GM12865 (cell line): ENCODE measurements at regions not wholly inside any gene's neighbourhood (a gene's known extent, or its start where the extent isn't known, plus 50 kb on each side); places are given as distances from the start of the nearest gene placed in this dataset.

ENCODE experiments used
- DNase-seq: peaks from one replicate; pipeline ENCODE4 v3.0.0; 2010; ENCODE audit warnings: low read depth
- H3K4me3 ChIP-seq: 2 replicates; pipeline ENCODE4 v1.5.1; 2011; ENCODE audit warnings: mild to moderate bottlenecking, low read depth, low read length, control low read depth
- TF ChIP-seq, protein P1 (sequence below): IDR thresholded peaks from 2 replicates; pipeline ENCODE4 v1.5.1; 2011; ENCODE audit warnings: low read length, control low read depth, low read depth, inconsistent platforms; ENCODE audit not compliant: insufficient read depth; ENCODE audit errors: missing control alignments

DNA sequence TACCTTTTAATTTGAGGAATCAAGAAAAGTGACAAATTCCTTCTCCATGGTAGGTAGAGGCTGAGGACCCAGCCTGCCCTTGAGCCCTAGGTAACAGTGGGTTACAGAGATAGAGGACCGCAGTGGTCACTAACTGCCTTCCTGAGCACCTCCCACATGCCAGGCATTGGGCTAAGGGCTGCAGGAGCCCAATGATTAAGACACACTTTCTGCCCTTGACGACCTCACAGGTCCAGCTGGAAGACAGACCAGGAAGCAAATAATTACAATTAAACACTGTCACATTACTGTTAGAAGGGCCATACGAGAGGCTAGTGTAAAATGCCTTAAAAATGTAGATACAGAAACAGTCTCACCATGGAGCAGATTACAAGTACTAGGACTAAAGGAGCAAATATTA is 156.8 kb upstream of the NFE2L3 start:
- H3K4me3 ChIP-seq, result no peak overlapping the region
- DNase-seq, result no peak
- TF ChIP-seq, protein P1, sequence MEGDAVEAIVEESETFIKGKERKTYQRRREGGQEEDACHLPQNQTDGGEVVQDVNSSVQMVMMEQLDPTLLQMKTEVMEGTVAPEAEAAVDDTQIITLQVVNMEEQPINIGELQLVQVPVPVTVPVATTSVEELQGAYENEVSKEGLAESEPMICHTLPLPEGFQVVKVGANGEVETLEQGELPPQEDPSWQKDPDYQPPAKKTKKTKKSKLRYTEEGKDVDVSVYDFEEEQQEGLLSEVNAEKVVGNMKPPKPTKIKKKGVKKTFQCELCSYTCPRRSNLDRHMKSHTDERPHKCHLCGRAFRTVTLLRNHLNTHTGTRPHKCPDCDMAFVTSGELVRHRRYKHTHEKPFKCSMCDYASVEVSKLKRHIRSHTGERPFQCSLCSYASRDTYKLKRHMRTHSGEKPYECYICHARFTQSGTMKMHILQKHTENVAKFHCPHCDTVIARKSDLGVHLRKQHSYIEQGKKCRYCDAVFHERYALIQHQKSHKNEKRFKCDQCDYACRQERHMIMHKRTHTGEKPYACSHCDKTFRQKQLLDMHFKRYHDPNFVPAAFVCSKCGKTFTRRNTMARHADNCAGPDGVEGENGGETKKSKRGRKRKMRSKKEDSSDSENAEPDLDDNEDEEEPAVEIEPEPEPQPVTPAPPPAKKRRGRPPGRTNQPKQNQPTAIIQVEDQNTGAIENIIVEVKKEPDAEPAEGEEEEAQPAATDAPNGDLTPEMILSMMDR, result no peak

DNA sequence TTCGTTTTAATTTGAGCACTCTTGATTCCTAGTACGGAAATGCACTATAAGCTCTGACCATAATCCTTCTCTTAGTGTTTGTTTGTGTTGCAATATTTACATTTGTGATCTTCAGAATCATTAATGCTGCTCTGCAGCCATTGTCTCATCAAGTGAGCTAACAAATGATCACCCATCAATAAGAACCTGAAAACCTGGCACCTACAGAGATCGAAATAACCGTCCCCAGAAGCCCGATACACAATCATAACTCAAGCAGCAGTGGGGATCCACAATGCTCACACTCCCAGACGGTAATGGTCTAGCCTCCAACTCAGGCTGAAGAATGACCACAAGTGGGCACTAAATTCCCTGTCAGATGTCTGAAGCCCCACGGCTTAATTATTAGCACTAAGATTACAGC is 156.0 kb upstream of the NFE2L3 start:
- TF ChIP-seq, protein P1, result no peak
- no peak overlapping the region for H3K4me3 ChIP-seq
- DNase-seq, result no peak

- no peak overlapping the region for H3K4me3 ChIP-seq
- DNase-seq, result no peak
- TF ChIP-seq, protein P1, result no peak
Measured at GRCh38 chr7:25998499-25998898, 153.5 kb upstream of the NFE2L3 start.

DNA sequence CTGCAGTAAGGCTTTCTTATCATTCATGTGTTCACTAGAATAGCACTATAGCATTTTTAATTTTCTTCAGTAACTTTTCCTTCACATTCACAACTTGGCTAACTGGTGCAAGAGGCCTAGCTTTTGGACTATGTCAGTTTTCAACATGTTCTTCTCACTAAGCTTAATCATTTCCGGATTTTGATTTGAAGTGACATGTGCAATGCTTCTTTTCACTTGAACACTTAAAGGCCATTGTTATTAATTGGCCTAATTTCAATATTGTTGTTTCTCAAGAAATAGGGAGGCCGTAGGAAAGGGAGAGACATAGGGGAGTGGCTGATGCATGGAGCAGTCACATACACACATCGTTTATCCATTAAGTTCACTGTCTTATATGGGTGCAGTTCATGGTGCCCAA is 151.2 kb upstream of the NFE2L3 start:
- H3K4me3 ChIP-seq, result no peak overlapping the region
- no peak for DNase-seq
- TF ChIP-seq, protein P1, result no peak

DNA sequence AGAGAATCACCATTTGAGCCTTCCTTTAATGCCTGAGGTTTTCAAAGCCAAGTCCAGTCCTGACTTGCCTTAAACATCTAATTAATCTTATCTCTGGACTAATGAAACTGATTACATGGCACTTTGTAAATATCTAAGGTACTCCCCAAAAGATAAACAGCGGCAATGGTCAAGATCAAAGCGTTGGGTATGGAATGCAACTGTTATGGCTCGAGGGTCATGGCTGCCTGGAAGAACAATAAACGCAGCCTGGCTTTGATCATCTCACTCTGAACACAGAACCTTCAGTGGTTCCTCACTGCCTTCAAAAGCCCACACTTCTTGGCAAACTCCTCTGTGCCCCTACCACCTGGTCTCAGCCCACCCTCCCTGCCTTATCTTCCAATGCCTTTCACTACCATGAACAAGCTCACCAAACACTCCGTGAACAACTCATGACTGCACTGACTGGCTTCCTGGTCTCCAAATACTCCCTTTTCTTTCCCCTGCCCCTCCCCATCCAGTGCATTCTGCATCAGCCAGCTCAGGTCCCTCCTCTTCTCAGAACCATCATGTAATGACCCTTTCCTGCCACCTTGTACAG is 150.2 kb upstream of the NFE2L3 start:
- no peak overlapping the region for H3K4me3 ChIP-seq
- DNase-seq, result no peak
- TF ChIP-seq, protein P1, result no peak

- no peak for DNase-seq
- no peak overlapping the region for H3K4me3 ChIP-seq
- TF ChIP-seq, protein P1, result no peak
Measured at GRCh38 chr7:26005683-26006410, 146.2 kb upstream of the NFE2L3 start.

DNA sequence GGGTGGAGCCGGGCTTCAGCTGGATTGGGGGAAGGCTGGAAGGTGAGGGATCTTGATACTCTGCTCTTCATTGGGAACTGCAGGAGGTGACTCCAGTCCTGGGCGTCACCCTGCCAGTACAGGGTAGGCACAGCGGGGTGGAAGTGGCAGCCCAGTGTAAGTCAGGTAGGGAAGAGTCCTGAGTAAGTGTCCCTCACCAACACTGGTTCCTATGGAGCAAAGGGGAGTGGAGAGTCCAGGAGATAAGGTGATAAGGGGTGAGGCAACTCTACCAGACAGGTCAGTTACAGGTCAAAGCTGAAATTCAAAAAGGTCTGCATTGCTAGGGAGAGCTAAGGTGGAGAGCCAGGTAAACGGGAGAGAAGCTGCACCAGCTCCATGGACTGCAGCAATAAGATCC is 145.6 kb upstream of the NFE2L3 start:
- DNase-seq, result no peak
- H3K4me3 ChIP-seq, result no peak overlapping the region
- TF ChIP-seq, protein P1, result no peak
